Parathyroid adenoma (tissue), 2 donors: ENCODE measurements at regions not wholly inside any gene's neighbourhood (a gene's known extent, or its start where the extent isn't known, plus 50 kb on each side); places are given as distances from the start of the nearest gene placed in this dataset.

ENCODE experiments used
- H2AFZ ChIP-seq: fragments of 300-600 bp; sonication (generic); one replicate; pipeline ENCODE4 v1.7.0; 2017; ENCODE audit warnings: antibody characterized with exemption, mild to moderate bottlenecking
- H3K27ac ChIP-seq: fragments of 300-600 bp; sonication (generic); one replicate; pipeline ENCODE4 v1.7.0; 2017
- H3K27me3 ChIP-seq: fragments of 300-600 bp; sonication (generic); one replicate; pipeline ENCODE4 v1.7.0; 2017; ENCODE audit warnings: low read length; ENCODE audit not compliant: control insufficient read depth, insufficient read depth
- H3K36me3 ChIP-seq: fragments of 300-600 bp; sonication (generic); one replicate; pipeline ENCODE4 v1.7.0; 2017; ENCODE audit warnings: low read length; ENCODE audit not compliant: control insufficient read depth, insufficient read depth
- H3K4me1 ChIP-seq: fragments of 300-600 bp; sonication (generic); one replicate; pipeline ENCODE4 v1.7.0; 2017; ENCODE audit warnings: control low read depth
- H3K4me2 ChIP-seq: fragments of 300-600 bp; sonication (generic); one replicate; pipeline ENCODE4 v1.7.0; 2017; ENCODE audit warnings: low read length
- H3K4me3 ChIP-seq: fragments of 300-600 bp; sonication (generic); one replicate; pipeline ENCODE4 v1.7.0; 2017; ENCODE audit warnings: low read depth, low read length
- H3K79me2 ChIP-seq: fragments of 300-600 bp; sonication (generic); one replicate; pipeline ENCODE4 v1.7.0; 2017; ENCODE audit warnings: control low read depth
- H3K9ac ChIP-seq: fragments of 300-600 bp; sonication (generic); one replicate; pipeline ENCODE4 v1.7.0; 2017; ENCODE audit warnings: mild to moderate bottlenecking
- H3K9me3 ChIP-seq: fragments of 300-600 bp; sonication (generic); one replicate; pipeline ENCODE4 v1.7.0; 2017; ENCODE audit warnings: low read length; ENCODE audit not compliant: control insufficient read depth
- TF ChIP-seq, protein P1 (sequence below): fragments of 300-600 bp; sonication (generic); IDR thresholded peaks from one replicate; pipeline ENCODE4 v1.7.0; 2017; ENCODE audit warnings: antibody characterized with exemption, mild to moderate bottlenecking
- donor health status: primary hyperparathyroidism.

DNA sequence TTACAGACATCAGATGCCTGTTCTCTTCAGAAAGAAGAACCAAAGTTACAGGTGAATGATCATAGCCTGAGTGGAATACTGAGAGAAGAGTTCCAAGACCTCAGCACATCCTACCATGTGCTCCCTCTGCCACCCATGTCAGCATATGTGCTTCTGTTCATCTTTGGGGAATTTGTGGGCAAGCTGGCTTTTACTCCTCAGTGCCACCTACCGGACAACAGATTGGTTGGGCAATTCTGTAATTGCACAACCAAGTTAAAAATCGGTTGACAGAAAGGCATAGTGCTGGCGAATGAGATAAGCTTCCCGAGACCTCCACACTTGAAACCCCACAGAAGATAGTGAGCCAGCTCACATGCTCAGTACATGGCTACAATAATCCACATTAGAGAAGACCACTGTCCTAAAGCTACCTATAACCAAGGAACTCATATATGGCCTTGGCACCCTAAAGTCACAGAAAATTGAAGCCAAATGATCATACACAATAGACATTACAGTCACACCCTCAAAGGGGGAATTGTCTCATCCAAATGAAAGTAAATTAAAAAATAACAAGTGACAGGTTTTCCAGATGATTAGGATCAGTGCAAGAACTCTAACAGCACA, 1238.0 kb upstream of the NUDT12 start:
- Histone ChIP-seq H3K27me3 (no peaks in the 10 kb centered on the region), H2AFZ (no peak overlapping the region), H3K36me3 (no peaks in the 10 kb centered on the region), H3K4me1 (no peaks in the 10 kb centered on the region), H3K9me3 (no peaks in the 10 kb centered on the region), H3K79me2 (no peaks in the 10 kb centered on the region), H3K27ac (no peak overlapping the region), H3K4me3 (no peak overlapping the region), H3K4me2 (no peak overlapping the region), H3K9ac (no peak overlapping the region)
- TF ChIP-seq, protein P1, sequence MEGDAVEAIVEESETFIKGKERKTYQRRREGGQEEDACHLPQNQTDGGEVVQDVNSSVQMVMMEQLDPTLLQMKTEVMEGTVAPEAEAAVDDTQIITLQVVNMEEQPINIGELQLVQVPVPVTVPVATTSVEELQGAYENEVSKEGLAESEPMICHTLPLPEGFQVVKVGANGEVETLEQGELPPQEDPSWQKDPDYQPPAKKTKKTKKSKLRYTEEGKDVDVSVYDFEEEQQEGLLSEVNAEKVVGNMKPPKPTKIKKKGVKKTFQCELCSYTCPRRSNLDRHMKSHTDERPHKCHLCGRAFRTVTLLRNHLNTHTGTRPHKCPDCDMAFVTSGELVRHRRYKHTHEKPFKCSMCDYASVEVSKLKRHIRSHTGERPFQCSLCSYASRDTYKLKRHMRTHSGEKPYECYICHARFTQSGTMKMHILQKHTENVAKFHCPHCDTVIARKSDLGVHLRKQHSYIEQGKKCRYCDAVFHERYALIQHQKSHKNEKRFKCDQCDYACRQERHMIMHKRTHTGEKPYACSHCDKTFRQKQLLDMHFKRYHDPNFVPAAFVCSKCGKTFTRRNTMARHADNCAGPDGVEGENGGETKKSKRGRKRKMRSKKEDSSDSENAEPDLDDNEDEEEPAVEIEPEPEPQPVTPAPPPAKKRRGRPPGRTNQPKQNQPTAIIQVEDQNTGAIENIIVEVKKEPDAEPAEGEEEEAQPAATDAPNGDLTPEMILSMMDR = peak; percentile 39

DNA sequence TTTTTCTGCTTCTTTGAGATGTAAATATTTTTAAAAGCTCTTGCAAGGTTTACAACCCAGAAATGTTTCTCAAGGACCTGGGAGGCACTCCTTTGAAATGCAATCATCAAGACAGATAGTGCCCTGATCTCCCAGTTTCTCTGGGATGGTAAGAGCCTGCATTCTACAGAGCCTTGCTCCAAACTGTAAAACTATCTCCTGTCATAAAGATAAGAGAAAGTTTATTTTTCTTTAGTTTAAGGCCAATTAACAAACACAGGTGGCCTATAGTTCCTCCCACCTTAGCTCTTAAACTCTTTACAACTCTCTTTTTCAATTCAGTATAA, 1231.1 kb upstream of the NUDT12 start:
- Histone ChIP-seq H3K27ac (no peak overlapping the region), H3K79me2 (no peaks in the 10 kb centered on the region), H3K4me1 (no peaks in the 10 kb centered on the region), H2AFZ (peak overlapping the region; percentile 9), H3K27me3 (no peaks in the 10 kb centered on the region), H3K4me3 (no peak overlapping the region), H3K4me2 (no peak overlapping the region), H3K9ac (no peak overlapping the region), H3K9me3 (no peaks in the 10 kb centered on the region), H3K36me3 (no peaks in the 10 kb centered on the region)
- TF ChIP-seq, protein P1 = no peak

DNA sequence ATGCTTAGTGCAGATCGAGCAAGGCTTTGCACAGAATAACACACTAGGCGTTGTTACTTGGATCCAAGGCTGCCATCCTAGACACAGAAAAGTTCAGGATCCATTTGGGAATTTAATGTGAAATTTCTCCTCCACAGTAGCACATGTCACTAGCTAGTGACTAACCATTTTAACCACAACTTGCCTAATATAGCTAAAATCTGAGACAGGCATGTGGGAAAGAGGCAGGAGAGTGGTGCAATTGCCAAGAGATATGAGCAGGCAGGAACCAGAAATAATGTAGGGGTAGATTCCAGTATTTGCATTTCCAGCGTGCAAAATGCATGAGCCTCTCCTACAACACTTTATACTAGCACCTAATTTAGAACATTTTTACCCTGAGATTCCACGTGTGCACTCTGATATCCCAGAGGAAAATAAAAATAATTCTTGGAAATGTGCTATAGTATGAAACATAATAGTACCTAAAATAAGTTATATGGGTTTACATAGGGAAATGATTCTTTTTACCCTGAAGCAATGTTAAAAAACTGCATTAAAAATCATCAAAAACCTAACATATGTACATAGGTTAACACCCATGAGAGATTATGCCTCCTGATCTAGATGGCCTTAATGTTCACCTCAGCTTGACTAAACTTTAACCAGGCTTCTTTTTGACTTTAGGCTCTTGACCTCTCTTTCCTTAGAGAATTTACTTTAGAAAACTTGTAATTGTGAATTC, 1230.6 kb upstream of the NUDT12 start:
- TF ChIP-seq, protein P1 = no peak
- Histone ChIP-seq H3K4me1 (no peaks in the 10 kb centered on the region), H2AFZ (peak overlapping the region; percentile 9), H3K9me3 (no peaks in the 10 kb centered on the region), H3K27me3 (no peaks in the 10 kb centered on the region), H3K9ac (no peak overlapping the region), H3K27ac (no peak overlapping the region), H3K4me2 (no peak overlapping the region), H3K4me3 (no peak overlapping the region), H3K36me3 (no peaks in the 10 kb centered on the region), H3K79me2 (no peaks in the 10 kb centered on the region)

DNA sequence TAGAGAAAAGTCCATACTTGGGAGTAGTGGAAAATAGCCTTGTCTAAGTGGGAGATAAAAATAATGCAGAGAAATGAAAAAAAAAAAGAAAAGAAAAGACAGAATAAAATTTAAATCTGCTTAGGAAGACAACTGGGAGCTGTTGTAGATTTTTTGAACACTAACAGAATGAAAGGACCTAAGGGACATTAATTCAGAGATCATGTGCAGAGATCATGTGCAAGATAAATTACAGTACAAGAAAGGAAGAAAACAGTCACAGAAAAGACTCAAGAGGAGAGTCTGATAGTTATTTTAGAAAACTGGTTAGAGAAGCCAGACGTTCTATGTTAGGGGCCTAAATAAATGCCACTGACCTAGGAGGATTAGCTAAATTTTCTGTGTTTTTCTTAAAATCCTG, 1226.8 kb upstream of the NUDT12 start:
- H3K36me3 ChIP-seq = no peaks in the 10 kb centered on the region
- TF ChIP-seq, protein P1 = no peak
- H3K27me3 ChIP-seq = no peaks in the 10 kb centered on the region

DNA sequence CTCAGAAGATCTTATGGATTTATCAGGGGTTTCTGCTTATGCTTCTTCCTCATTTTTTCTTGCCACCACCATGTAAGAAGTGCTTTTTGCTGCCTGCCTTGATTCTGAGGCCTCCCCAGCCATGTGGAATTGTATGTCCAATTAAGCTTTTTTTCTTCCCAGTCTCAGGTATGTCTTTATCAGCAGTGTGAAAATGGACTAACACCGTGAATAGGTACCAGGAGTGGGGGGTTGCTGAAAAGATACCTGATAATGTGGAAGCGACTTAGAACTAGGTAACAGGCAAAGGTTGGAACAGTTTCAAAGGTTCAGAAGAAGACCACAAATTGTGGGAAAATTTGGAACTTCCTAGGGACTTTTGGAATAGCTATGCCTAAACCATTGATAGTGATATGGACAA, 1222.5 kb upstream of the NUDT12 start:
- TF ChIP-seq, protein P1 = no peak
- Histone ChIP-seq H3K36me3 (no peaks in the 10 kb centered on the region), H3K9ac (no peak overlapping the region), H3K79me2 (no peaks in the 10 kb centered on the region), H3K27ac (no peak overlapping the region), H3K4me2 (no peak overlapping the region), H2AFZ (no peak overlapping the region), H3K9me3 (no peaks in the 10 kb centered on the region), H3K27me3 (no peaks in the 10 kb centered on the region), H3K4me3 (no peak overlapping the region), H3K4me1 (no peaks in the 10 kb centered on the region)

More for the DNA sequence above, 1226.8 kb upstream of the NUDT12 start:
- Histone ChIP-seq H2AFZ (peak overlapping the region; percentile 7), H3K4me2 (no peak overlapping the region), H3K9ac (no peak overlapping the region), H3K9me3 (no peaks in the 10 kb centered on the region), H3K79me2 (no peaks in the 10 kb centered on the region), H3K4me1 (no peaks in the 10 kb centered on the region), H3K27ac (no peak overlapping the region), H3K4me3 (no peak overlapping the region)
